ENCODE measurements at regions not wholly inside any gene's neighbourhood (a gene's known extent, or its start where the extent isn't known, plus 50 kb on each side); places are given as distances from the start of the nearest gene placed in this dataset.
"Not testable (repeated sequence)": the region's sequence is repeated elsewhere in the genome, so short reads cannot be mapped to it uniquely, and the experiment has no call there.

DNA sequence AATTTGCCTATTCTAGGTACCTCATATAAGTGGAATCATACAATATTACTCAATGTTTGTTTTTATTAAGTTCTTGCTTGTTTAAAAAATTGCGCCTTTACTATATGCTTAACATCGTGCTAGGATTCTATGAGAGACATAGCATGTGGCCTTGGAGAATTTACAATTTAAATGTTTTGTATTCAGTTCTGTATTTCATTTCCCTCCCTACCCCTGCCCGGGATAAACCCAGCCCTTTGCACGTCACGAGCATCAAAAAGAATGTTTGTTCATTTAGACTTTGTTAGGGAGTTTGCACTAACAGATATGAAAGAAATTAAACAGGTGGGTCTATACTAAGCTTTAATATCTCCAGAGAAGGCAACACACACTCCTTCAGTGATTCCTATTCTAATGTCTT, 75.7 kb downstream of the C18orf54 start:
- no peak for DNase-seq

DNA sequence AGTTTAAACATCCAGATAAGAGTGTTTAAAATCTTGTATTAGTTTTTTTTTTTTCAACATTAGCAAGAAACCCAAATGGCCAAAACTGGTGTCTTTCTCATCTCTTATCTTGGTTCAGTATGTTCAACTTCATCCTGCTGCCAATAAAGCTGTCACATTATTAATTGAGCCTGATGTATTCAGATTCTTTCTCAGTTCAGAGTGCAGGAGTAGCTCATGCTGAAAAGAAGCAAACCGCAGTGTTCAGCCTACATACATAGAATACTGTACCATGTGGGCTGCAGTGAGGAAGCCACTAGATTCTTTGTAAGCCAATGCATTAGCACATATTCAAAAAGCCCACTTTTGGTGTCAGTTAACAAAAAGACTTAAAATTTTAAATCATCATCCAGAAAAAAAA, 76.2 kb downstream of the C18orf54 start:
- no peak for DNase-seq

GRCh38 chr18:54434453-54434852, 76.7 kb downstream of the C18orf54 start:
- DNase-seq, result no peak

- no peak for DNase-seq
These were observed 78.8 kb downstream of the C18orf54 start for GRCh38 chr18:54436501-54436900.

DNA sequence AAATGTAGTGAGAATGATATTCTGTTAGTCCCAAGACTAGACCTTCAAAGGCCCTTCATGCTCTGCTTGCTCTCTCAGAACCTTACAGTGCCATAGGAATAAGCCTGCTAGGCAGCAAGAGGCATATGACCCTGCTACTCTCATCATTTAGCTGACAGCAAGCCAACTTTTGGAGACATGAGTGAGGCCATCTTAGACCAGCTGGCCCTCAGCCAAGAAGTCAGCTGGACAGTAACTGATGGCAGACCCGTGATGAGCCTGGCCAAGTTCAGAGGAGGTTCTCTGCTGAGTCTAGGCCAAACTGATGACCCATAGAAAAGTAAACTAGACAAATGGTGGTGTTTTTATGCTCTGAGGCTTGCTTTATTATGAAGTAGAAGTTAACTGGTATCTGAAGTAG, 82.6 kb downstream of the C18orf54 start:
- DNase-seq, result no peak

GRCh38 chr18:54444319-54444914, 86.7 kb downstream of the C18orf54 start:
- DNase-seq, result peak; percentile 11

DNA sequence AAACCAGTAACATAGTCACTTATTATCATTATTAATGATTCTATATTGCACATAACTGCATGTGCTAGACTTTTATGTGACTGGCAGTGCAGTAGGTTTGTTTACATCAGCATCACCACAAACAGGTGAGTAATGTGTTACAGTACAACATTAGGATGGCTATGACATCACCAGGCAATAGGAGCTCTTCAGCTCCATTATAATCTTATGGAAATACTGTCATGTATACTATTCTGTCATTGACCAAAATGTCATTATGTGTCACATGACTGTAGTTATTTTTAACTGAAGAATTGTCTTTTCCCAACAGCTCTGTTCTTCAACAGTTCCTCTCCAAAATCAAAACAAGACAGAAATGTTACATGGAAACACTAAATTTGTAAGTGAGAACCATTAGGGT, 96.3 kb downstream of the C18orf54 start:
- no peak for DNase-seq

DNA sequence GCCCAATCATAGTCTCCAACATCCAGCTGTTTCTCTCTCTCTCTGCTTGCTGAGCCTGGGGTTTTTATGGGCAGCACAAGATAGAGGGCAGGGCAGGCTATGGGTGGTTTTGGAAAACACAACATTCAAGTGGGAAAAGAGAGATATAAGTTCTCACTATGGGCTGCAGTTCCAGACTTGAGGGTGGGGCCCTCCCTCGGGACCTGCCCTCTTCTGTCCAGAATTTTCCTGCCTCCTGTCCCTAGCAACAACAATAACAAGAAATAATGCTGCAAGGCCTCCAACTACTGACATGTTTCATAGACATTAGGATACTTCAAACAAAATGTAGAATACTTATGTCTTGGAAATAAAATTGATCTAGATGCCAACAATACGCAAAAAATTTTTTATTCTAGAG, 107.8 kb downstream of the C18orf54 start:
- DNase-seq, result no peak

DNA sequence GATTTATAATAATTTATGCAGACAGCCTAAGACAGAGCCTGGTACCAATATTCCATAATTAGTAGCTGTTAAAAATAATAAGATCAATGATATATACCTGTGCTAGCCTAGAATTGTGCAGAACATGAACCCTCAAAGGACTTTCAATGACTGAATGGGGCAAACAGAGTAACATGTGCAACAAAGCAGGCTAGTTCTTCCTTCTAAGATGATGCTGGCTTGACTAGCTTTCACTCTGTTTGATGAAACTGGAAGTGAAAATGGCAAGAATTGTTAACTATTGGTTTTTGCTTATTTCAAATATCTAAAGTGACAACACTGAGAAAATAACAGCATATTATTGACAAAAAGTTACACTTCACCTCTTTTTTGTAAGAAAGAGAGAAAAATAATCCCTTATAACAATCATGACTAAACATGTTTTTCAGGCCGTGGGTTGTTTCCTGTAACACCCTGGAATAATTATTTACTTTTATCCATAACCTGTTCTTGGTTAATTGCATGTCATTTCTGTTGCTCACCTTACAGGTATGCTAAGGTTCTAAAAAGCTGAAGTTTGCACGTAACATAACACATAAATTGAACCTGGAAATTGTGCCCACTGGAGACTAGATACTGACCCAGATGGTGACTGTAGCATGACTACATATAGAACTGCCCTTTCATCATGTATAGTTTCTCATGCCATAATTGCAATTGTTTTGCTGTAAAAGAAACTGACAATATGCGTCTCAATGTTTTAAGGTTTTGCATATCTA, 108.7 kb downstream of the C18orf54 start:
- DNase-seq, result no peak

- no peak for DNase-seq
These were observed 111.7 kb upstream of the DYNAP start for GRCh38 chr18:54479365-54479764.

DNA sequence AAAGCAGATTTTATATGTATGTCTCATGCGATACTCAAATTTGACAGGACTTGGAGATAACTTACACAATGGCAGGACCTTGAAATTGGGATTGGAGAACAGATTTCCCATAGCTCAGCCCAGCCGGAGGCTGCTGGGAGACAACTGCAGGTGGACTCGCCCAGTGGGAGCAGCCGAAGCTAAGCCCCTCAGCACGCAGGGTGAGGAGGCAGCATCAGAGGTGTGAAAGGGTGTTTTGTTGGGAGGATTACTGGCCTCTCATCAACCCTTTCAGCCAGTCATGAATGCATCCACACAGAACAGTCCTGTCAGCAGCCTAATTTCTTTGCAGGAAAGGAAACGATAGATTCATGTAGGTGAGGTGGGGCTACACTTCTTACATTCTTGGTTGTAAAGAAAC, 110.4 kb upstream of the DYNAP start:
- DNase-seq, result no peak

GRCh38 chr18:54502451-54502850, 88.6 kb upstream of the DYNAP start:
- not testable (repeated sequence) for DNase-seq

DNA sequence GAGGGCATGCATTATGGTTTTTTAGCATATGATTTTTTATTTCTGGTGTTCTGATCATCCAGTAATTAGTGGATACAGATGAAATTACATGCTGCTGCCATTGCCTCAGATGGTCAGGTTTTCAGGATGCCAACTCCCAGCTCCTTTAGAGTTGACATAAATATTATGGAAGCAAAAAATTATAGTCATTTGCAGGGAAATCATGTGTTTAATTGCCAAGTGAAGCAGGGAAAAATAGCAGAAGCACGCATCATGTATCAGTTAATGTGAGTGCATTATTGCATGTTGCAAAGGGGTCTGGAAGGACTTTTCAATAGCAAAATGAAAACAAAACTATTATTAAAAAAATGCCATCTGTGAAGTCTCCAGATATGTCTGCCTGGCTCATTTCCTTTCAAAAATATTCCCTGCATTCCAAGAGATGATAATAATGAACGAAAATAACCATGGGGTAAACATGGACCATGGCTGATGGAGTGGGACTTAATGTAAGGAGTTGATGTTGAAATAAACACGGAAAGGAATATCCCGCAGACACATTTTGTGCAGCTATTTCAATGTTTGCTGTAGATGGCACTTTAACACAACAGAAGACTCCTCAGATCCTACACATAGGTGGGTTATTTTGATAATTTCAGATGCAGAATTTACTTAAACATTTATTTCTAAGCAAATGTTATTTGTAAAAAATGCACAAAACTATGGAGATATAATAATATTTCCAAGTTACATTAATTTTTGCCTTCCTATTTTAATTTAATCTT, 87.7 kb upstream of the DYNAP start:
- no peak for DNase-seq

DNA sequence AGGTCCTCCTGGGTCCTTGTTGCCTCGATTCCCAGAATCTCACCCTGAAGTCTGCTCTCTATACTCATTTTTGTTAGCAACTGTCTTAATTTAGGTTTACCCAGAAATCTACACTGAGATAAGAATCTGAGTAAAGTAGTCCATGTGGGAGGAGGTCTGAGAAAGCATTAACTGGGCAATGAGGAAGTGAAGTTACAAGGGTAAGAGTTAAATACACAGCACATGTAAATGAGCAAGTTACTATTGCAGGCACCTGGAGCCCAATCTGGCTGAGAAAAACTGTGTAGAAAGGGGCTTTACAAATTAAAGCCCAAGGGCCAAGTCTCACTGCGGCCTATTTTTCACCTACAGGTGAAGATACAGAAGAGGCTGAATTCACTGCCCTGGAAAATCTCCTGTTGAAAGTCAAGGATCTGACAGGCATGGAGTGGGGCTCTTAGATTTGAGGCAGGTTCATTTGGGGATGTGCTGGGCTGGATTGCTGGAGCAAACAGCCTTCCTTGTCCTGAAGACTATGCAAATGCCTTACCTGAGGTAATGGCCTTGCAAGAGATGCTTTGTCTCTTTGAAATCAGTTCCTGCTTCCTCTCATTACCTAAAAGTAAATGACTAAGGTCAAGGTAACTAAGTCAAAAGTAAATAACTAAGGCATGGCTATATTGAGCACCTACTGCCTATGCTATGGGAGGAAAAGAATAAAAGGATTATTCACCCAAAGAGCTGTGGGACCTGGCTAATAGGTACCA, 84.4 kb upstream of the DYNAP start:
- no peak for DNase-seq

- no peak for DNase-seq
These were observed 81.3 kb upstream of the DYNAP start for GRCh38 chr18:54509793-54510192.

GRCh38 chr18:54515149-54515548, 75.9 kb upstream of the DYNAP start:
- DNase-seq, result no peak

- no peak for DNase-seq
These were observed 73.5 kb upstream of the DYNAP start for GRCh38 chr18:54517521-54517920.

DNA sequence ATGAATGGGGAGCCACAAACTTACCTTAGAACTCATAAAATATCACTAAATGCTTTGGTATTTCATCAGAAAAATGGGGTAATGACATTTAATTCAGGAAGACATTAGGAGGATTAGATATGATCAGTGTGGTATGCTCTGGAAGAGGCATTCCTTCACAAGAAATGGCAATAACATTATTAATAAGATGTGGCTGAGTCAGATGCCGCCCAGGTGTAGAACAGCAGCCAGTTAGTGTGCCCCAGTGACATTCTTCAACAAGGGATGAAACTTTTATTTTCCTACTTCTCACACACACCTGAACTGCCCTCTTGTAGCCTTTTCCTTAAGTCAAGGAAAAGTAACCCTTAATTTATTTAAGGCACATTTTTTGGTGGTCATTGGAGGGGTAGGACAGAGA, 69.2 kb upstream of the DYNAP start:
- DNase-seq, result no peak

- DNase-seq, result no peak
These were observed 62.1 kb upstream of the DYNAP start for GRCh38 chr18:54528942-54529376.

- DNase-seq, result no peak
These were observed 61.6 kb upstream of the DYNAP start for GRCh38 chr18:54529444-54529843.

- no peak for DNase-seq
These were observed 60.8 kb upstream of the DYNAP start for GRCh38 chr18:54530285-54530684.

DNA sequence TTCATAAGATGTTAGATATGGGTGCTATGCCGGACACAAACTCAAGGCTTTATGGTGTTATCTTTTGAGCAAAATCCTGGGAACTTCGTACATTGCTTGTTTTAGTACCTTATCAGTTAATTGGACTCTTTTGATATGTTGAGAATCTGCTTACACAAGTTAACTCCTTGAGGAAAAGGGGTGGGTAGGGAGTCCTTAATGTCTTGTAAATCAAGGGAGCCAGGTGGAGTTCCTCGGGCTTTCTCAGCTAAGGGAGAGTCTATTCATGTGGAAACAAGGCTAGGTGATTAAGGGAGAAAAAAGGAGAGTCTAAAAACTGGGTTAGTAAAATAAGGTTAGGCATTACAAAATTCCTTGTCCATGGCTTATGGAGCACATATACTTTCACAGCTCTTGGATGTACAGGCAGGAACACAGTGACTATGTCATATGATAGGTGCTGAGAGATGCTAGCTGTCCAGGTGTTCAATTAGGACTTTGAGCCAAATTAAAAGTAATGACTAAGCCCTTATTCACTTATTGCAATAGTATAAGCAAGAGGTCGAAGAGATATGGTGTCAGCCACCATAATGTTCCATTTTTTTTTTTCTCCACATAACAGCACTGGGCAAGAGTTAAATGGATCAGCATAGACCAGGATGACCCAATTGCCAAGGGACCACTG, 59.5 kb upstream of the DYNAP start:
- DNase-seq, result no peak

- DNase-seq, result no peak
These were observed 58.8 kb upstream of the DYNAP start for GRCh38 chr18:54532222-54532621.
